ENCODE measurements at regions not wholly inside any gene's neighbourhood (a gene's known extent, or its start where the extent isn't known, plus 50 kb on each side); places are given as distances from the start of the nearest gene placed in this dataset.

DNA sequence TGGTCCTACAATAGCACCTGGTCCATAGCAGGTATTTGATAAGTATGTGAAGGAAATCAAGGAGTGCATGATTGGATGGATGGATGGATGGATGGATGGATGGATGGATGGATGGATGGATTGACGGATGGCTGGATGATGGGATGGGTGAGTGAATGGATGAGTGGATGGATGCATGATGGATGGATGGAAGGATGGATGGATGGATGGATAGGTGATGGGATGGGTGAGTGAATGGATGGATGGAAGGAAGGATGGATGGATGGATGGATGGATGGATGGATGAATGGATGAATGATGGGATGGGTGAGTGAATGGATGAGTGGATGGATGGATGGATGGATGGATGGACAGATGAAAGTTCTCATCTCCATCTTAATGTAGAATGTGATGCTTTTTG lies 231.0 kb upstream of the PPP2R2D start:
- intact Hi-C loops (cut with DNase I): no loop called here

DNA sequence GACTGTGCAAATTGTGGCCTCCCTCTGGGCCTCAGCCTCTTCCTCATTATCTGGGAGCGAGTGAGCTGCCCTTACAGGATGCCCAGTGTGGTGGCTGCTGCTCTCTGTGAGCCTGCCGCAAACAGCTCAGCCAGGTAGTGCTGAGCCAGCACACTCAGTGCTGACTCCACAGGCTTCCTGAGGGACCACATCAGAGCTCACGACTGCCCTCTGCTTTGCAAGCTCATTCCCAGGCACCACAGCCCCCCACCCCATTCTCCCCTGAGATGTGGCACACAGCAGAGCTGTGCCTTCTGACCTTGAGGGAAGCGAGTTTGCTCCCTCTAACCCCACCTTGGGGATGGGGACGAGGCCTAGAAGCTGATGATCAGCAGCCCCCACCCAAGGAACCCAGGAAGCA lies 230.5 kb upstream of the PPP2R2D start:
- no peaks in the 10 kb centered on the region for H3K27me3 ChIP-seq
- no peak for TF ChIP-seq POLR2A (IDR thresholded peaks at IDR 0.05)
- TF ChIP-seq, protein P1, sequence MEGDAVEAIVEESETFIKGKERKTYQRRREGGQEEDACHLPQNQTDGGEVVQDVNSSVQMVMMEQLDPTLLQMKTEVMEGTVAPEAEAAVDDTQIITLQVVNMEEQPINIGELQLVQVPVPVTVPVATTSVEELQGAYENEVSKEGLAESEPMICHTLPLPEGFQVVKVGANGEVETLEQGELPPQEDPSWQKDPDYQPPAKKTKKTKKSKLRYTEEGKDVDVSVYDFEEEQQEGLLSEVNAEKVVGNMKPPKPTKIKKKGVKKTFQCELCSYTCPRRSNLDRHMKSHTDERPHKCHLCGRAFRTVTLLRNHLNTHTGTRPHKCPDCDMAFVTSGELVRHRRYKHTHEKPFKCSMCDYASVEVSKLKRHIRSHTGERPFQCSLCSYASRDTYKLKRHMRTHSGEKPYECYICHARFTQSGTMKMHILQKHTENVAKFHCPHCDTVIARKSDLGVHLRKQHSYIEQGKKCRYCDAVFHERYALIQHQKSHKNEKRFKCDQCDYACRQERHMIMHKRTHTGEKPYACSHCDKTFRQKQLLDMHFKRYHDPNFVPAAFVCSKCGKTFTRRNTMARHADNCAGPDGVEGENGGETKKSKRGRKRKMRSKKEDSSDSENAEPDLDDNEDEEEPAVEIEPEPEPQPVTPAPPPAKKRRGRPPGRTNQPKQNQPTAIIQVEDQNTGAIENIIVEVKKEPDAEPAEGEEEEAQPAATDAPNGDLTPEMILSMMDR (IDR thresholded peaks at IDR 0.05): no peak
- no peak overlapping the region for H3K27ac ChIP-seq
- no peaks in the 10 kb centered on the region for H3K4me1 ChIP-seq
- no peak for DNase-seq
- intact Hi-C loops (cut with DNase I): no loop called here
- no peak overlapping the region for H3K4me3 ChIP-seq
- H3K9me3 ChIP-seq: peaks cover 0 to 7% (median 0%) of the 10 kb centered on the region in 3 donors
- WGBS, 2 donors: 43 to 55% methylated on average over 3 to 5 of the region's 5 CpGs
- no peaks in the 10 kb centered on the region for H3K36me3 ChIP-seq (replicated peaks in 1 of 2; ENCODE audit: insufficient read depth in 1 of 2, low read depth in 2 of 2)
- no peak for ATAC-seq

More for the DNA sequence above, 231.0 kb upstream of the PPP2R2D start:
- Histone ChIP-seq H3K36me3 (replicated peaks in 1 of 2; ENCODE audit: insufficient read depth in 1 of 2, low read depth in 2 of 2) (no peaks in the 10 kb centered on the region), H3K9me3 (peaks cover 0 to 7% (median 0%) of the 10 kb centered on the region in 3 donors), H3K4me1 (no peaks in the 10 kb centered on the region), H3K27me3 (no peaks in the 10 kb centered on the region), H3K27ac (no peak overlapping the region), H3K4me3 (no peak overlapping the region)
- WGBS, 2 donors: 42 to 56% methylated on average over 1 of the region's 1 CpG
- no peak for DNase-seq
- ATAC-seq: no peak
- no peak for TF ChIP-seq POLR2A (IDR thresholded peaks at IDR 0.05)
- TF ChIP-seq, protein P1 (IDR thresholded peaks at IDR 0.05): no peak

DNA sequence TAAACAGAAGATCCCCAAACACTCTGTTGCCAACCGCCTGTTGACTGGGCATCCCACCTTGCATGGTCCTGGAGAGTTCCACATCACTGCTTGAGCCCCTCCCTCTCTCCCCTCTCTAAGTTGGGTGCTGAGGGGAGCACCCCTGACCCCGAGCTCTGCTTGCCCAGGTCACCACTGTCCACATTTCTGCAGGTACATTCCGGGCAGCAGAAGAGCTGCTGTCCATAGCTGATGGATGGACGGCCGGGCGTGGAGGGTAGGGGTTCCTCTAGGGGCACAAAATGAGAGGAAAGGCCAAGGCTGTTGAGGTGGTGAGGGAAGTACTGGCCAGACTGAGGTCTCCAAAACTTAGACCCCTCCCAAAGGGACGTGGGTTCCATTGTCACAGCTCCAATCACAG lies 227.4 kb upstream of the PPP2R2D start:
- 70 to 81% methylated on average over 5 to 7 of the region's 7 CpGs for WGBS, 2 donors
- ATAC-seq (no peak), DNase-seq (no peak)
- Histone ChIP-seq H3K36me3 (replicated peaks in 1 of 2; ENCODE audit: insufficient read depth in 1 of 2, low read depth in 2 of 2) (no peaks in the 10 kb centered on the region), H3K4me3 (no peak overlapping the region), H3K27me3 (no peaks in the 10 kb centered on the region), H3K27ac (no peak overlapping the region), H3K9me3 (peaks cover 0 to 7% (median 0%) of the 10 kb centered on the region in 3 donors), H3K4me1 (no peaks in the 10 kb centered on the region)
- intact Hi-C loops (cut with DNase I): no loop called here
- TF ChIP-seq POLR2A (IDR thresholded peaks at IDR 0.05): no peak
- TF ChIP-seq, protein P1 (IDR thresholded peaks at IDR 0.05): no peak

DNA sequence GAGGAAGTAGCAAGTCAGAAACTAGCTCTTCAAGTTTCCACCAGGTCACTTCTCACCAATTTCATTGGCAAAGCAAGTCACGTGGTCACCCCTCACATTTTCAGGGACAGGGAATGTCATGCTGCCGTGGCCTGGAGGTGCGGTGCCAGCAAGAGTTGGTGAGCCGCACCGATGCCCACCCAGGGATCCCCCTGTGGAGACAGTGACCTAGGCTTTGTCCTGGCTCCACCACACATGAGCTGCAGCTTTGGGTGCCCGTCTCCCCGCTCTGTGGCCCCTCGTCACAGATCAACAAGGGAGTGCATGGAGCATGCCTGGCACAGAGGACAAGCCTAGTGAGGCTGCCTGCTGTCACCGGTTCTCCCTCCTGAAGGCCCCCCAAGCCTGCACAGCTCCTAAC lies 226.7 kb upstream of the PPP2R2D start:
- Histone ChIP-seq H3K4me3 (no peak overlapping the region), H3K27ac (no peak overlapping the region), H3K4me1 (no peaks in the 10 kb centered on the region), H3K9me3 (peaks cover 0 to 7% (median 0%) of the 10 kb centered on the region in 3 donors), H3K36me3 (replicated peaks in 1 of 2; ENCODE audit: insufficient read depth in 1 of 2, low read depth in 2 of 2) (no peaks in the 10 kb centered on the region), H3K27me3 (no peaks in the 10 kb centered on the region)
- DNase-seq: no peak
- WGBS, 2 donors: 78 to 83% methylated on average over 2 to 9 of the region's 9 CpGs
- no peak for TF ChIP-seq POLR2A (IDR thresholded peaks at IDR 0.05)
- TF ChIP-seq, protein P1 (IDR thresholded peaks at IDR 0.05): no peak
- intact Hi-C loops (cut with DNase I): no loop called here
- ATAC-seq: no peak

DNA sequence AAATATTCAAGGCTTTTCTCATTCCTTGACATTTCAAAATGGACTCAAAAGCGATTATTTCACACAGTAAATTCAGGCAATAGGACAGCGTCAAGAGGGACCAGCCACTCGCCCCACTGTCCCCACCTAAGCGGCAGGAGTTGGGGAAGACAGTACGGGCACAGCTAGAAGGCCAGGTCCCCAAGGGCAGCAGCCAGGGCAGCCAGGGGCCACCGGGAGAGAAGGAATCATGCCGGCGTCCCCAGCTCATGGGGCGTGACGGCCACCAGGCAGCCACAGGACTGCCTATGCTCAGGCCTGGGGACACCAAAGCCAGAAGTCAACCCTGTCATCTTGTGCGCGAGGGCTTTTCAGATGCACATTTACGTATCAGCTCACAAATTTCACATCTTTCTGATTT lies 225.7 kb upstream of the PPP2R2D start:
- Histone ChIP-seq H3K4me3 (no peak overlapping the region), H3K27ac (no peak overlapping the region), H3K4me1 (no peaks in the 10 kb centered on the region), H3K9me3 (peaks cover 0 to 7% (median 0%) of the 10 kb centered on the region in 3 donors), H3K36me3 (replicated peaks in 1 of 2; ENCODE audit: insufficient read depth in 1 of 2, low read depth in 2 of 2) (no peaks in the 10 kb centered on the region), H3K27me3 (no peaks in the 10 kb centered on the region)
- 63 to 69% methylated on average over 7 to 13 of the region's 13 CpGs for WGBS, 2 donors
- DNase-seq (no peak), ATAC-seq (no peak)
- intact Hi-C loops (cut with DNase I): no loop called here
- no peak for TF ChIP-seq POLR2A (IDR thresholded peaks at IDR 0.05)
- TF ChIP-seq, protein P1 (IDR thresholded peaks at IDR 0.05): no peak

All from body of pancreas (tissue), 4 donors.